WTC11 (cell line): ENCODE measurements at regions not wholly inside any gene's neighbourhood (a gene's known extent, or its start where the extent isn't known, plus 50 kb on each side); places are given as distances from the start of the nearest gene placed in this dataset.

Experiments
- ATAC-seq: fragments of 200-7000 bp; cut with Tn5 transposase; 2 replicates; pipeline ENCODE4 v1.10.0; 2021; ENCODE audit warnings: mild to moderate bottlenecking, moderate library complexity
- CTCF ChIA-PET: fragments of 300-600 bp; sonication (Branson Sonifier 250); formaldehyde crosslinking; loops from one replicate; lab custom pipeline; 2021; ENCODE audit warnings: antibody characterized with exemption; lab: Charles Lee
- POLR2A ChIA-PET: fragments of 350-600 bp; sonication (Branson Sonifier 250); formaldehyde crosslinking; loops from one replicate; lab custom pipeline; 2021; ENCODE audit warnings: antibody characterized with exemption; lab: Charles Lee
- DNase-seq: peaks from one replicate; pipeline ENCODE4 v3.0.0; 2021; ENCODE audit warnings: low spot score
- H3K27ac Mint-ChIP-seq: 2 replicates; pipeline ENCODE4 v1.8.0; 2021; ENCODE audit warnings: mixed read lengths
- H3K27me3 Mint-ChIP-seq: 2 replicates; pipeline ENCODE4 v1.8.0; 2021; ENCODE audit warnings: low read depth, mild to moderate bottlenecking, moderate library complexity, mixed read lengths
- H3K36me3 Mint-ChIP-seq: 2 replicates; pipeline ENCODE4 v1.8.0; 2021; ENCODE audit warnings: mixed read lengths
- H3K4me1 Mint-ChIP-seq: 2 replicates; pipeline ENCODE4 v1.8.0; 2022; ENCODE audit warnings: mixed read lengths
- H3K4me3 Mint-ChIP-seq: 2 replicates; pipeline ENCODE4 v1.8.0; 2021; ENCODE audit warnings: mild to moderate bottlenecking, moderate library complexity, mixed read lengths
- H3K9me3 Mint-ChIP-seq: 2 replicates; pipeline ENCODE4 v1.8.0; 2021; ENCODE audit warnings: mixed read lengths
- AR ChIP-seq: fragments of 250-450 bp; sonication (Bioruptor Pico); IDR thresholded peaks from 2 replicates; pipeline ENCODE4 v1.9.0; 2021; ENCODE audit warnings: mild to moderate bottlenecking
- ATF3 ChIP-seq: sonication (generic); formaldehyde crosslinking; conservative IDR thresholded peaks from 2 replicates; pipeline ENCODE4 v1.8.1; 2022; ENCODE audit warnings: mild to moderate bottlenecking, missing genetic modification reagents
- CTCF ChIP-seq: fragments of 200-600 bp; IDR thresholded peaks from 2 replicates; pipeline ENCODE4 v1.8.0; 2022; ENCODE audit warnings: antibody characterized with exemption
- FOXP4 ChIP-seq: sonication (generic); formaldehyde crosslinking; IDR thresholded peaks from 2 replicates; pipeline ENCODE4 v1.8.0; 2022; ENCODE audit warnings: mild to moderate bottlenecking, missing genetic modification reagents
- NFYB ChIP-seq: sonication (generic); formaldehyde crosslinking; conservative IDR thresholded peaks from 2 replicates; pipeline ENCODE4 v1.8.0; 2022; ENCODE audit warnings: low read depth, missing genetic modification reagents
- OVOL2 ChIP-seq: fragments of 250-450 bp; sonication (Bioruptor Pico); IDR thresholded peaks from 2 replicates; pipeline ENCODE4 v1.9.0; 2021; ENCODE audit warnings: mild to moderate bottlenecking, borderline replicate concordance
- RELA ChIP-seq: sonication (generic); formaldehyde crosslinking; IDR thresholded peaks from 2 replicates; pipeline ENCODE4 v1.8.1; 2022; ENCODE audit warnings: missing genetic modification reagents, mild to moderate bottlenecking, borderline replicate concordance
- SMAD4 ChIP-seq: sonication (generic); formaldehyde crosslinking; IDR thresholded peaks from 2 replicates; pipeline ENCODE4 v1.8.0; 2022; ENCODE audit warnings: mild to moderate bottlenecking, missing genetic modification reagents
- ZBTB43 ChIP-seq: sonication (generic); formaldehyde crosslinking; IDR thresholded peaks from 2 replicates; pipeline ENCODE4 v1.8.1; 2023; ENCODE audit warnings: mild to moderate bottlenecking, missing genetic modification reagents
- ZNF121 ChIP-seq: sonication (generic); formaldehyde crosslinking; IDR thresholded peaks from 2 replicates; pipeline ENCODE4 v1.8.0; 2023; ENCODE audit warnings: missing genetic modification reagents
- ZNF232 ChIP-seq: sonication (generic); formaldehyde crosslinking; IDR thresholded peaks from 2 replicates; pipeline ENCODE4 v1.8.0; 2022; ENCODE audit warnings: mild to moderate bottlenecking, missing genetic modification reagents
- ZNF317 ChIP-seq: sonication (generic); formaldehyde crosslinking; IDR thresholded peaks from 2 replicates; pipeline ENCODE4 v1.8.1; 2023; ENCODE audit warnings: low read depth, mild to moderate bottlenecking, moderate library complexity, missing genetic modification reagents, borderline replicate concordance
- ZNF396 ChIP-seq: fragments of 250-450 bp; sonication (Bioruptor Pico); IDR thresholded peaks from 2 replicates; pipeline ENCODE4 v1.8.0; 2021; ENCODE audit warnings: mild to moderate bottlenecking, moderate library complexity, borderline replicate concordance
- ZNF425 ChIP-seq: fragments of 250-450 bp; sonication (Bioruptor Pico); conservative IDR thresholded peaks from 2 replicates; pipeline ENCODE4 v1.9.0; 2021; ENCODE audit warnings: mild to moderate bottlenecking
- ZNF512 ChIP-seq: sonication (generic); formaldehyde crosslinking; IDR thresholded peaks from 2 replicates; pipeline ENCODE4 v1.8.1; 2022; ENCODE audit warnings: missing genetic modification reagents, borderline replicate concordance
- ZNF532 ChIP-seq: fragments of 250-450 bp; sonication (Bioruptor Pico); IDR thresholded peaks from 2 replicates; pipeline ENCODE4 v1.9.0; 2021; ENCODE audit warnings: mild to moderate bottlenecking, borderline replicate concordance

- no peak for TF ChIP-seq ZNF532 (CRISPR knock-in tag)
- TF ChIP-seq FOXP4 (CRISPR knock-in tag): no peak
- TF ChIP-seq SMAD4 (CRISPR knock-in tag): no peak
- TF ChIP-seq OVOL2 (CRISPR knock-in tag): no peak
- no peak for TF ChIP-seq ZNF425 (CRISPR knock-in tag)
- no peak for TF ChIP-seq ATF3 (CRISPR knock-in tag)
Measured at GRCh38 chr2:58484629-58485028, 243.5 kb upstream of the FANCL start (continued).

GRCh38 chr2:58484221-58484620 lies 243.1 kb upstream of the FANCL start:
- ChIA-PET POLR2A (no interaction called here), CTCF (no interaction called here)
- Mint-ChIP-seq H3K4me1 (peaks cover 22% of the 10 kb centered on the region), H3K27me3 (peaks cover 37% of the 10 kb centered on the region), H3K9me3 (peaks cover 32% of the 10 kb centered on the region), H3K36me3 (peaks cover 20% of the 10 kb centered on the region), H3K4me3 (no peak overlapping the region), H3K27ac (no peak overlapping the region)
- ATAC-seq (no peak), DNase-seq (no peak)
- TF ChIP-seq ZNF121 (CRISPR knock-in tag): no peak
- TF ChIP-seq ZNF396 (CRISPR knock-in tag): no peak
- TF ChIP-seq NFYB (CRISPR knock-in tag): no peak
- no peak for TF ChIP-seq RELA
- TF ChIP-seq ZNF512 (CRISPR knock-in tag): no peak
- TF ChIP-seq CTCF: no peak
- TF ChIP-seq ZNF317 (CRISPR knock-in tag): no peak
- TF ChIP-seq ZBTB43 (CRISPR knock-in tag): no peak
- TF ChIP-seq AR (CRISPR knock-in tag): no peak
- TF ChIP-seq ZNF232 (CRISPR knock-in tag): no peak
